ENCODE measurements at regions not wholly inside any gene's neighbourhood (a gene's known extent, or its start where the extent isn't known, plus 50 kb on each side); places are given as distances from the start of the nearest gene placed in this dataset.

DNA sequence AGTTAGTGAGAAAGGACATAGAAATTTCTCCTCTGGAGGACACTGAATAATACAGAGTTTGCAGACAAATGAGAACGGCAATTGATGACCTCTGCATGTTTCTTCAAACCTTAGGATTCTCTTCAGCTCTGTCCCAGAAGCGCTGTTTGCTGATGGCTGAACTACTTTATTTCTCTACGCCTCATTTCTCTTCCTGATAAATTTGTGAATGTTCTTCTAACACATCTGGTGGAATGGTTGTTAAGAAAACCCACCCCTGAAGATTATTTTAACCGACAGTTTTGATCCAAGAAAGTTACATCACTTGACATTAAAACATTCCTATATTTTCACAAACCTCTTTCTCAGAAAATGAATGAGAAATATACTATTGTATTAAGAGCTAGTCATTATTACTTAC lies 1150.6 kb downstream of the DTWD2 start:
- TF ChIP-seq POLR2A (IDR thresholded peaks at IDR 0.05; ENCODE audit: low read depth, low read length) (no peak), POLR2AphosphoS5 (IDR thresholded peaks at IDR 0.05; ENCODE audit: low read depth, low read length) (no peak)

Data from GM12892 (cell line).